ENCODE measurements at regions not wholly inside any gene's neighbourhood (a gene's known extent, or its start where the extent isn't known, plus 50 kb on each side); places are given as distances from the start of the nearest gene placed in this dataset.

GRCh38 chr15:99907698-99908097 lies 174.5 kb upstream of the LYSMD4 start:
- H3K79me2 ChIP-seq (ENCODE audit: insufficient read depth, low read length), result no peaks in the 10 kb centered on the region
- no peak overlapping the region for H3K9ac ChIP-seq (ENCODE audit: low read depth, low read length)
- H3K9me3 ChIP-seq (ENCODE audit: insufficient read depth, low read length, severe bottlenecking), result no peaks in the 10 kb centered on the region
- no peak overlapping the region for H3K4me3 ChIP-seq (ENCODE audit: low read depth in 1 of 2, low read length in 2 of 2)
- no peaks in the 10 kb centered on the region for H3K36me3 ChIP-seq (ENCODE audit: insufficient read depth, low read length)
- no peaks in the 10 kb centered on the region for H4K20me1 ChIP-seq (ENCODE audit: insufficient read depth, low read length)
- TF ChIP-seq EZH2 (IDR thresholded peaks at IDR 0.05; ENCODE audit: borderline replicate concordance, low read depth, low read length, severe bottlenecking) (no peak), CTCF (IDR thresholded peaks at IDR 0.05; ENCODE audit: borderline replicate concordance, extremely low read depth, low read length, poor library complexity, severe bottlenecking) (no peak)
- no peak overlapping the region for H3K4me2 ChIP-seq (ENCODE audit: insufficient read depth, low read length)
- no peaks in the 10 kb centered on the region for H3K4me1 ChIP-seq (ENCODE audit: insufficient read depth, low read length)
- DNase-seq (no peak), ATAC-seq (ENCODE audit: insufficient read depth, low read depth) (no peak)
- H3K27me3 ChIP-seq (ENCODE audit: insufficient read depth, low read length, poor library complexity), result no peaks in the 10 kb centered on the region
- H3K27ac ChIP-seq (ENCODE audit: low read length), result no peak overlapping the region
- no peak overlapping the region for H2AFZ ChIP-seq (ENCODE audit: low read depth, low read length)

- no peak for TF ChIP-seq CTCF (IDR thresholded peaks at IDR 0.05; ENCODE audit: borderline replicate concordance, extremely low read depth, low read length, poor library complexity, severe bottlenecking)
- no peak for TF ChIP-seq EZH2 (IDR thresholded peaks at IDR 0.05; ENCODE audit: borderline replicate concordance, low read depth, low read length, severe bottlenecking)
- Histone ChIP-seq H3K4me1 (ENCODE audit: insufficient read depth, low read length) (no peaks in the 10 kb centered on the region), H3K4me2 (ENCODE audit: insufficient read depth, low read length) (no peak overlapping the region), H2AFZ (ENCODE audit: low read depth, low read length) (no peak overlapping the region), H3K27ac (ENCODE audit: low read length) (no peak overlapping the region), H3K27me3 (ENCODE audit: insufficient read depth, low read length, poor library complexity) (no peaks in the 10 kb centered on the region), H3K36me3 (ENCODE audit: insufficient read depth, low read length) (no peaks in the 10 kb centered on the region), H3K4me3 (ENCODE audit: low read depth in 1 of 2, low read length in 2 of 2) (no peak overlapping the region), H4K20me1 (ENCODE audit: insufficient read depth, low read length) (no peaks in the 10 kb centered on the region), H3K9me3 (ENCODE audit: insufficient read depth, low read length, severe bottlenecking) (no peaks in the 10 kb centered on the region), H3K9ac (ENCODE audit: low read depth, low read length) (no peak overlapping the region), H3K79me2 (ENCODE audit: insufficient read depth, low read length) (no peaks in the 10 kb centered on the region)
- DNase-seq (no peak), ATAC-seq (ENCODE audit: insufficient read depth, low read depth) (no peak)
Observed at GRCh38 chr15:99906793-99907192, 173.6 kb upstream of the LYSMD4 start.

GRCh38 chr15:99906311-99906710 lies 173.1 kb upstream of the LYSMD4 start:
- H3K4me3 ChIP-seq (ENCODE audit: low read depth in 1 of 2, low read length in 2 of 2), result no peak overlapping the region
- no peaks in the 10 kb centered on the region for H3K4me1 ChIP-seq (ENCODE audit: insufficient read depth, low read length)
- H3K4me2 ChIP-seq (ENCODE audit: insufficient read depth, low read length), result no peak overlapping the region
- no peaks in the 10 kb centered on the region for H3K9me3 ChIP-seq (ENCODE audit: insufficient read depth, low read length, severe bottlenecking)
- ATAC-seq (ENCODE audit: insufficient read depth, low read depth) (no peak), DNase-seq (no peak)
- H3K27me3 ChIP-seq (ENCODE audit: insufficient read depth, low read length, poor library complexity), result no peaks in the 10 kb centered on the region
- H3K27ac ChIP-seq (ENCODE audit: low read length), result no peak overlapping the region
- no peak overlapping the region for H2AFZ ChIP-seq (ENCODE audit: low read depth, low read length)
- no peak overlapping the region for H3K9ac ChIP-seq (ENCODE audit: low read depth, low read length)
- H4K20me1 ChIP-seq (ENCODE audit: insufficient read depth, low read length), result no peaks in the 10 kb centered on the region
- no peaks in the 10 kb centered on the region for H3K79me2 ChIP-seq (ENCODE audit: insufficient read depth, low read length)
- TF ChIP-seq CTCF (IDR thresholded peaks at IDR 0.05; ENCODE audit: borderline replicate concordance, extremely low read depth, low read length, poor library complexity, severe bottlenecking) (no peak), EZH2 (IDR thresholded peaks at IDR 0.05; ENCODE audit: borderline replicate concordance, low read depth, low read length, severe bottlenecking) (no peak)
- H3K36me3 ChIP-seq (ENCODE audit: insufficient read depth, low read length), result no peaks in the 10 kb centered on the region
